Coronary artery (tissue), 2 donors: ENCODE measurements at regions not wholly inside any gene's neighbourhood (a gene's known extent, or its start where the extent isn't known, plus 50 kb on each side); places are given as distances from the start of the nearest gene placed in this dataset.
"Not testable (repeated sequence)": the region's sequence is repeated elsewhere in the genome, so short reads cannot be mapped to it uniquely, and the experiment has no call there.

Experiments
- DNase-seq: peaks from one replicate; pipeline ENCODE4 v3.0.0-alpha.2; 2017; ENCODE audit warnings: low spot score
- H3K27ac ChIP-seq, 2 donors: fragments of 200-600 bp; sonication (generic); one replicate each; pipeline ENCODE4 v1.5.1; 2016 to 2019
- H3K4me3 ChIP-seq: fragments of 200-600 bp; sonication (generic); 2 replicates; pipeline ENCODE4 v1.5.1; 2016; ENCODE audit warnings: mild to moderate bottlenecking, moderate library complexity
- CTCF ChIP-seq: fragments of 200-600 bp; sonication (generic); IDR thresholded peaks from one replicate; pipeline ENCODE4 v1.5.1; 2019; ENCODE audit warnings: antibody characterized with exemption

GRCh38 chr9:90526386-90526785 is 116.2 kb downstream of the DIRAS2 start:
- no peak overlapping the region for H3K27ac ChIP-seq
- no peak for TF ChIP-seq CTCF
- H3K4me3 ChIP-seq = no peak overlapping the region
- DNase-seq = no peak

DNA sequence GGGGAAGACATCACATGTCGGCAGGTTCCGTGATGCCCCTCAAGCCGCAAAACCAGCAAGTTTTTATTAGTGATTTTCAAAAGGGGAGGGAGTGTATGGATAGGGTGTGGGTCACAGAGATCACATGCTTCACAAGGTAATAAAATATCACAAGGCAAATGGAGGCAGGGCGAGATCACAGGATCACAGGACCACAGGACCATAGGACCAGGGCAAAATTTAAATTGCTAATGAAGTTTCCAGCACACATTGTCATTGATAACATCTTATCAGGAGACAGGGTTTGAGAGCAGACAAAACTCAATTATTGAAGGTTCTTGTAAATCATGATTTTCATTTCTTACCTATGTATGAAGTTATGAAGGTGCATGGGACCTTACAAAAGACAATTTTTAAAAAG is 106.5 kb downstream of the DIRAS2 start:
- not testable (repeated sequence) for H3K27ac ChIP-seq, DNase-seq, H3K4me3 ChIP-seq

DNA sequence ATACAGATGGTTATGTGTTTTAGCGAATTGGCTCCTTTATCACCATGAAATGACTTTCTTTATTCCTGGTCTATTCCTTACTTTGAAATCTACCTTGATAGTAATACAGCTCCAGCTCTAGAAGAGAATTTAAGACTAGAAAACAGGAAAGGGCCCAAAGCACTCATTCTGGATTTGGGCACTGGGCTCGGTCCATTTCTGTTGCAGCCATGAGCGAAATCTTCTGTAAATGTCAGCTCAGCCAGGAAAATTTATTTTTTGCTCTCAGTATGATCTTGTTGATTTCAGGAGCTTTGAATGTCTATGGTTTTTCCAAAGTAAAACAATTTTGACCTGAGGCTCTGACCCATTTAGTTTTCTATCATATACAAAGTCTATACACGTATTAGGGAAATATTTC is 104.1 kb downstream of the DIRAS2 start:
- no peak for DNase-seq
- Histone ChIP-seq H3K4me3 (no peak overlapping the region), H3K27ac (no peak overlapping the region)
- TF ChIP-seq CTCF = no peak

DNA sequence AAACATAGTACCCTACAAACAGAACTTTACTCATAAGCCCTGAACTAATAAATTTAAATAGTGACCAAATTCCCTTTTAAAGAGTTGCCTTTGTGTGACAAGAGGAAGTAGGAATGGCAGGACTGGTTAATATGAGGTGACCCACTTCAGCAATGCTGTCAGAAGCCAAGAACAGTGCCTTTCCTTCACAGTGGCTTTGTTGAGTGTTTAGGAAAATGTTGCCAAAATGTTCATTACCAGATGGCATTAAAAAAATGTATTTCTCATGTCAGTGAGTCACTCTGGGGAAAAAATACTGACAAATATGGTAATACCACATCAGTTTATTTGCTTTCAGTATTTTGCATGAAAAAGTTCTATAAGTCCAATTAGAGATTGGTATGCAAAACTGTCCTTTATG is 103.3 kb downstream of the DIRAS2 start:
- TF ChIP-seq CTCF = no peak
- Histone ChIP-seq H3K4me3 (no peak overlapping the region), H3K27ac (no peak overlapping the region)
- DNase-seq = no peak

DNA sequence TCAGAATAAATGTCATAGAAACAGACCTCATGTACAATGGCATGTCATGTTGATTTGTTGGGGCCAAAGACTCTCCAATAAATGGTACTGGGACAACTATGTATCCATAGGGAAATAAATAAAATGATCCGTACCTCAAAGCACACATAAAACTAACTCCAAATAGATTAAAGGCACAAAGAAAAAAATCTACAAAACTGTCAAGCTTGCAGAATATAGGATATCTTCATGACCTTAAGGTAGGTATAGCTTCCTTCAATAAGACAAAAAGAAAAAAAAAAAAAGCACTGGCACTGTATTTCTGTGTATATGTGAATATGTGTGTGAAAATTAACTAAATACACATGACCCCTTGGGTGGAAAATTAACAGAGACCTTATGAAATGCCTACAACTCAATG is 101.9 kb downstream of the DIRAS2 start:
- no peak overlapping the region for H3K4me3 ChIP-seq
- DNase-seq = no peak
- H3K27ac ChIP-seq = no peak overlapping the region
- TF ChIP-seq CTCF = no peak

- no peak overlapping the region for H3K4me3 ChIP-seq
- no peak for DNase-seq
- H3K27ac ChIP-seq = no peak overlapping the region
- TF ChIP-seq CTCF = no peak
Observed at GRCh38 chr9:90544488-90544887, 98.1 kb downstream of the DIRAS2 start.

DNA sequence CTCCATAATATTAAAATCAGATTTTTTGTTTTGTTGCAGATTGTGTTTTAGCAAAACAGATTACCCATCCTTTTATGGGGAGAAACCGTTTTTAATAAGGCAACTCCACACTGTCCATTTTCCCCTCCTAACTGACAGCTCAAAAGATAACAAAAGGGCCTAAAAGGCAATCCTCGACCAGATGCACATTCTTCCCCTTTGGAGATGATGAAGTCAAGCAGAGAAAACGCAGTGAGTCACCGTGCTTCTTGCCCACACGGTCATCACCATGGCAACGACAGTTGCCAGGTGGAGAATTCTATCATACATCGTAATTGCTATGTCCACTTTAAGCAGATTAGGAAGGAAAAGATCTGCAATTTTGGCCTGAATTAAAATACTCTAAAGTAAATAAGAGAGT is 96.4 kb downstream of the DIRAS2 start:
- H3K27ac ChIP-seq = no peak overlapping the region
- no peak overlapping the region for H3K4me3 ChIP-seq
- no peak for TF ChIP-seq CTCF
- DNase-seq = no peak

GRCh38 chr9:90547896-90548295 is 94.7 kb downstream of the DIRAS2 start:
- no peak for TF ChIP-seq CTCF
- no peak for DNase-seq
- Histone ChIP-seq H3K27ac (no peak overlapping the region), H3K4me3 (no peak overlapping the region)
